Spinal cord (tissue), 9 donors: ENCODE measurements at regions not wholly inside any gene's neighbourhood (a gene's known extent, or its start where the extent isn't known, plus 50 kb on each side); places are given as distances from the start of the nearest gene placed in this dataset.

Source experiments
- DNase-seq, 6 donors: peaks; one replicate each; pipeline versions ENCODE4 v3.0.0 to v3.0.0-alpha.2; 2013 to 2015; ENCODE audit warnings: low spot score in 6 of 6, low read depth in 4 of 6
- H3K27ac ChIP-seq: one replicate; pipeline ENCODE4 v1.5.1; 2013; ENCODE audit warnings: low read depth, low read length, control low read depth
- H3K27me3 ChIP-seq: one replicate; pipeline ENCODE4 v1.6.1; 2013; ENCODE audit warnings: low read length; ENCODE audit not compliant: control insufficient read depth, insufficient read depth
- H3K36me3 ChIP-seq: one replicate; pipeline ENCODE4 v1.6.1; 2013; ENCODE audit warnings: low read length; ENCODE audit not compliant: control insufficient read depth, insufficient read depth
- H3K4me1 ChIP-seq: one replicate; pipeline ENCODE4 v1.6.1; 2013; ENCODE audit warnings: low read length; ENCODE audit not compliant: control insufficient read depth, insufficient read depth
- H3K4me3 ChIP-seq: one replicate; pipeline ENCODE4 v1.5.1; 2013; ENCODE audit warnings: low read depth, low read length, control low read depth
- H3K9me3 ChIP-seq: one replicate; pipeline ENCODE4 v1.6.1; 2013; ENCODE audit warnings: low read length; ENCODE audit not compliant: control insufficient read depth, insufficient read depth
- WGBS: methylation state at CpG from one replicate; pipeline ENCODE4 v1.1.5; 2013; ENCODE audit warnings: missing lambda C conversion rate; ENCODE audit not compliant: insufficient coverage; 5-methylcytosine and 5-hydroxymethylcytosine counted together
- donor health status: healthy.

DNA sequence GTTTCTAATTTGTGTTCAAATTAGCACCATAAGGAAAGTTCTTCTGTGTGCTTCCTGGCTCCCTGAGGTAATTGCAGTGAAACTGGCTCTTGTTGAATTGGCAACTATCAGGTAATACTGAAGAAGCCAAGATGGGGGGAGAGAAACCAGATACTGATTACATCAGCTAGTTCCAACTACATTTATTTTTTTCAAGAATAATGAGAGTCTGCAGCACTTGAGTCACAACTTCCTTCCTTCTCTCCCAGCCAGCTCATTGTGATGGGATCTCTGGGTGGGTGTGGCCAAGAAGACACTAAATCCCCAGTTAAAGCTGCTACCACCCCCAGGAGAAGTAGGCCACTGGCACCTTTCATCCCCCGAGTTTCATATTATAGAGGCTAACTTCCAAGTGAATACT, 100.7 kb upstream of the RXFP2 start:
- Histone ChIP-seq H3K4me3 (no peak overlapping the region), H3K4me1 (no peaks in the 10 kb centered on the region), H3K27ac (no peak overlapping the region), H3K36me3 (no peaks in the 10 kb centered on the region), H3K27me3 (no peaks in the 10 kb centered on the region), H3K9me3 (no peaks in the 10 kb centered on the region)
- DNase-seq: no peak
- no CpG with 5 or more reads among the region's 1 CpG for WGBS

DNA sequence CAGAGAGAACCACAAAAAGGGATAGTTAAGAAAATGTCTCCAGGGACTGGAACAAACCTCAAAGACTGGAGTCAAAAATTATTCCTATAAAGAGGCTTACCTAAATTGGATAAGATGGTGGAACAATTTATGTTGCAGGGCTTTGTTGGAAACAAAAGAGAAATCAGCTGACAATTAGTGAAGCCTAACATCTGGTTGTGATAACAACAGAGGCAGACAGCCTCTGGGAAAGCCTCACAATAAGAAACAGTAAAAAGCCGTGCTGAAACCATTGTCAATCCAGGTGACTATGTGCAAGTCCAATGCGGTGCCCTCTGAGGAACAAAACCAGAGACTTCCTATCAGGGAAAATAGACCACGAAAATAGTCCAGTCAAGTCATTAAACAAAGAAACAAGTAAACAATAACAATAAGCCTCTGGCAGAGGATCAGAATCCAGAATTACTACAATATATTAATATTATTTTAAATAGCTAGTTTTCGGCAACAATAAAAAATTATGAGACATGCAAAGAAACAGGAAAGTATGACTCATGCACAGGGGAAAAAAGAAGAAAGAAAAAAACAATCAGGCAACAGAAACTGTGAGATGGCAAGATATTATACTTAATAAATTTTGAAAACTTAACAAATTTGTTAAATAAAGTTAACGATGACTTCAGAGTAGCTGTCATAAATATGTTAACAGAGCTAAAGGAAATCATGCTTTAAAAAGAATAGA, 99.7 kb upstream of the RXFP2 start:
- no peak for DNase-seq
- H3K36me3 ChIP-seq: no peaks in the 10 kb centered on the region
- no peaks in the 10 kb centered on the region for H3K27me3 ChIP-seq
- H3K4me3 ChIP-seq: no peak overlapping the region
- H3K4me1 ChIP-seq: no peaks in the 10 kb centered on the region
- no peak overlapping the region for H3K27ac ChIP-seq
- no peaks in the 10 kb centered on the region for H3K9me3 ChIP-seq
- 82% methylated on average over 2 of the region's 5 CpGs for WGBS

DNA sequence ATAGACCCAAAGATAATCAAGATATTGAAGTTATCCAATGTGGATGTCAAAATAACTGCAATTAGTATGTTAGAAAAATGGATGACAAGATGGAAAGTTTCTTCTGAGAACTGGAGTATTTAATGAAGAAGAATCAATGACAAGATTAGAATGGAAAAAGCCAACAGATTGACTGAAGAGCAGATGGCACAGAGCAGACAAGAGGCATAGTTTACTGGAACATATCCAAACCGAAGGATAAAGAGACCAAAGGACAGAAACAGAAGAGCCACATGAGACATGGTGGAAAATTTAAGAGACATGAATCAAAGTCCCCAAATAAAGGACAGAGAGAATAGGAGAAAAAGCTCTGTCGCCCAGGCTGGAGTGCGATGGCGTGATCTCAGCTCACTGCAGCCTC, 89.6 kb upstream of the RXFP2 start:
- 83% methylated on average over 1 of the region's 4 CpGs for WGBS
- no peak for DNase-seq

DNA sequence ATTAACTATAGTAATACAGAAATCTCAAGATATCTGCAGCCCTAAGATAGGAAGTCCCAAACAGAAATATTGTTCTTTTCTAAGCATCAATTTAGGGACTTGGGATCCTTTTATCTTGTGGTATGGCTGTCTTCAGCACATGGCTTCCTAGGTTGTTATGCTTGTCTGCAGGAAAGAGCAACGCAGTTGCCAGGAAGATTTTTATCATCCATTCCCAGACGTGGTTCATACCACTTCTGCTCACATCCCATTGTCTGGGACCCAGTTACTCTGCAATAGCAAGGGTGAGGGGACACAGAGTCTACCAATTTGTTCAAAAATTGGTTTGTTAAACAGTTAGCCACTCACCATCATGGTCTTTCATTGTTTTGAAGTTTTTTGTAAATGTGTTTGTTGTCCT, 85.6 kb upstream of the RXFP2 start:
- Histone ChIP-seq H3K9me3 (no peaks in the 10 kb centered on the region), H3K36me3 (no peaks in the 10 kb centered on the region), H3K27me3 (no peaks in the 10 kb centered on the region), H3K27ac (no peak overlapping the region), H3K4me3 (no peak overlapping the region), H3K4me1 (no peaks in the 10 kb centered on the region)
- DNase-seq: no peak
- no CpG with 5 or more reads among the region's 2 CpGs for WGBS

More for the DNA sequence above, 89.6 kb upstream of the RXFP2 start:
- Histone ChIP-seq H3K4me3 (no peak overlapping the region), H3K27me3 (no peaks in the 10 kb centered on the region), H3K9me3 (no peaks in the 10 kb centered on the region), H3K4me1 (no peaks in the 10 kb centered on the region), H3K27ac (no peak overlapping the region), H3K36me3 (no peaks in the 10 kb centered on the region)

DNA sequence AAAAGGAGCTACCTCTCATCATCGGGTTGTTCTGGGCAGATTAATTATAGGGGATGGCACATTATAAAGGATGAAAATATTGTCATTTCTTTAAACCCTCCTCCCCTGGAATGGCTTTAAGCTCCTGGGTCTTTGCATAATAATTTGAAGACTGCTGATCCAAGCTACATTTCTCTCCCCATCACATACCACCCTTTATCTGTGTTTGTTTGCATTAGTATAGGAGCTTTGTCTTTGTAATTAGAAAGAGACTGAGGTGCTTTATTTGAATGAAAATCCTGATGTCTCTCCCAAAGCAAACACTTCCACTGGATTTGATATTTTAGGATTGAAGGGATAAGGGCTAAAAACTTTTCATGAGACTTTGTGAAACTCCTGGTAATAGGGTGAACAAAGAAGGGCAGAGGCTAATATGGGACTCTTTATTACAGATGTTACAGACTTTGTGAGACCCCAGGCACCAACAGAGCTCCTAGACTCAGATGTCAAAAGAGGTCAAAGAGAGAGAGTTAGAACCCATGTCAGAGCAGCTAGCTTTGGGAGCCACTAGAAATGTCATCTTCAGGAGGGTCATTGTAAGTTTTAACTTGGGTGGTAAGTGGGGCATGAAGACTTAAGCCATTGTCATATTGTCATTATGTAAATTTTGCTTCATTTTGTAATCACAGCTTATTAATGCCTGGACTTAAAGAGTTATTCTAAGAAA, 75.3 kb upstream of the RXFP2 start:
- no peak for DNase-seq
- H3K4me3 ChIP-seq: no peak overlapping the region
- WGBS: no CpG with 5 or more reads among the region's 1 CpG
- peaks cover 2% of the 10 kb centered on the region for H3K9me3 ChIP-seq
- H3K27me3 ChIP-seq: no peaks in the 10 kb centered on the region
- H3K4me1 ChIP-seq: no peaks in the 10 kb centered on the region
- H3K27ac ChIP-seq: no peak overlapping the region
- no peaks in the 10 kb centered on the region for H3K36me3 ChIP-seq

DNA sequence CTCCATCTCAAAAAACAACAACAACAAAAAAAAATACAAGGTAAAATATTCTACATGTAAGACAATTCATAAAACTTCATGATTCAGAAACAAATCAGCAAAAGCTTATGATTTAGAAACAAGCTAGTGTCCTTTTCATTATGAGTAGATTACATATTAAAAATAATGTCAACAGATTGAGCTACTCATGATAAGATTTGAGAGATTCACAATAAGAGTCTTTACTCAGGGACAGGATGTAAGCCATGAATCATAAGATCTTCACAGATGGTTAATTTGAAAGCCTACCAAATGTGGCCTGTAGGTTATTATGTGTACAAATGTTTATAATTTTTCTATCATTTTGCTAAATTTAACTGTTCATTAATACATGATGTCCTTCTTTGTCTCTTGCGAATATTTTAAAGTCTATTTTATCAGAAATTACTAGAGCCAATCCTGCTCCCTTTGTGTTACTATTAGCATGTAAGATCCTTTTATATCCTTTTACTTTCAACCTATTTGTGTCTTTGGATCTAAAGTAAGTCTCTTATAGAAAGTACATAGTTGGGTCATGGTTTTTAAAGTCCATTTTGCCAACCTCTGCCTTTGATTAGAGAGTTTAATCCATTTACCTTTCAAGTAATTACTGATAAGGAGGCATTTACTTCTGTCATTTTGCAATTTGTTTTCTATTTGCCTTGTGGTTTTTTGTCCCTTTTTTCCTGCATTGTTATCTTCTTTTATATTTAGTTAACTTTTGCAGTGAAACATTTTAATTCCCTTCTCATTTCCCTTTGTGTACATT, 68.3 kb upstream of the RXFP2 start:
- no CpG with 5 or more reads among the region's 1 CpG for WGBS
- Histone ChIP-seq H3K4me1 (no peaks in the 10 kb centered on the region), H3K27ac (no peak overlapping the region)

DNA sequence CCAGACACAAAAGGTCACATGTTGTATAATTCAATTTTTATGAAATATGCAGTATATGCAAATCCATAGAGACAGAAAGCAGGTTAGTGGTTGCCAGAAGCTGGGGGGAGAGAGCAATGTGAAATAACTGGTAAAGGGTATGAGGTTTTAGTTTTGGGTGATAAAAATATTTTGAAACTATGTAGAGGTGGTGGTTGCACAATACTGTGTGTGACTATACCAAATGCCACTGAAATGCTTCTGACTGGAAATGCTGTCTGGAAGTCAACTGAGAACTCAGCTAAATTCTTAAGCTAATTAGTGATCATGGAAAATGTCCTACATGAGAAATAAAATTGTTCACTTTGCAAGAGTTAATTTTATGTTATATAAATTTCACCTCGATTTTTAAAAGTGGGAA, 65.3 kb upstream of the RXFP2 start:
- H3K4me1 ChIP-seq: no peaks in the 10 kb centered on the region
- no peak overlapping the region for H3K27ac ChIP-seq
- no peaks in the 10 kb centered on the region for H3K27me3 ChIP-seq
- no CpG with 5 or more reads among the region's 1 CpG for WGBS
- no peak for DNase-seq
- H3K4me3 ChIP-seq: no peak overlapping the region
- H3K9me3 ChIP-seq: no peaks in the 10 kb centered on the region
- H3K36me3 ChIP-seq: no peaks in the 10 kb centered on the region

More for the DNA sequence above, 68.3 kb upstream of the RXFP2 start:
- no peaks in the 10 kb centered on the region for H3K27me3 ChIP-seq
- peaks cover 2% of the 10 kb centered on the region for H3K9me3 ChIP-seq
- no peaks in the 10 kb centered on the region for H3K36me3 ChIP-seq
- DNase-seq: no peak
- no peak overlapping the region for H3K4me3 ChIP-seq

DNA sequence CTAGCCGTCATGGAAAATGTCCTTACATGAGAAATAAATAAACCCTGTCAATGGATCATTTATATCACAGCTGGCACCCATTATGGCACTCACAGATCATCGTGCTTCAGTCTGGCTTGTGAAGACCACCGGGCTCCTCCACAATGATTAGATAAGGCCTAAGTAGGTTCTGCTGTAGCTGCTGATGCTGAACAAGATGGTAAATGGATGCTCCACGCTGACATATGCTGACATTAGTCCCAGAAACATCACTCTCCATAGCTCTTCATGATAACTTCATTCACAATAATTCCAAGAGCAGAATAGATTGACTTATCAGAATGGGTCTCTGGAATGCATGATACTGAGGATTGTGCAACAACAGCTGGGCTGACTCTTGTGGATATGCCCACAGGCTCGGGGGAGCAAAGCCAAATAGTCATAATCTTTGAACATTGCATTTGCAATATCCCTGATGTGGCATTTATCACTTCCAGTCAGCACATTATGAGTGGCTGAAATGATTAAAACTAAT, 63.8 kb upstream of the RXFP2 start:
- Histone ChIP-seq H3K27ac (no peak overlapping the region), H3K9me3 (no peaks in the 10 kb centered on the region), H3K36me3 (no peaks in the 10 kb centered on the region), H3K27me3 (no peaks in the 10 kb centered on the region), H3K4me1 (no peaks in the 10 kb centered on the region), H3K4me3 (no peak overlapping the region)
- peak in 1 of 6 donors; percentile 41 for DNase-seq
- WGBS: no CpG with 5 or more reads among the region's 5 CpGs

DNA sequence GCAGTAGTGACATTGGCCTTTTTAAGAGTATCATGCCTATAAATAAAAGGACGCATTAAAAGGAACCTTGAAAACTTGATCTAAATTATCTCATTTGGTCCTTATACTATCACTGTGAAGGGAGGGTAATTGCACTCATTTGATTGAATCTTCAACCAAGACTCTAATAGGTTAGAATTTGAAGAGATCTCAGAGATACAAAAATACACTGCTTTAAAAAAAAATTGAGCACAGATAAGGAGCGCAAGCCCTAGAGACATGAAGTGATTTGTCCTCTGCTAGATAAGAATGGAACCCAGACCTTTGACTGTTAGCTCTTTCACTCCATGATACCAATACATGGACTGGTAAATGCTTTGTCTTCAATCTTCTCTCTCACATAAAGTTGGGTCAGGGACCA, 58.2 kb upstream of the RXFP2 start:
- no peaks in the 10 kb centered on the region for H3K4me1 ChIP-seq
- H3K9me3 ChIP-seq: no peaks in the 10 kb centered on the region
- no peak for DNase-seq
- no peaks in the 10 kb centered on the region for H3K27me3 ChIP-seq
- WGBS: 100% methylated on average over 1 of the region's 2 CpGs
- no peaks in the 10 kb centered on the region for H3K36me3 ChIP-seq
- H3K4me3 ChIP-seq: no peak overlapping the region
- no peak overlapping the region for H3K27ac ChIP-seq
